Vagina (tissue), 2 donors: ENCODE measurements at regions not wholly inside any gene's neighbourhood (a gene's known extent, or its start where the extent isn't known, plus 50 kb on each side); places are given as distances from the start of the nearest gene placed in this dataset.

Source experiments
- CTCF ChIP-seq, 3 experiments: fragments of 450-650 bp in 2 of 3; fragments of 200-600 bp in 1 of 3; sonication (generic) in 1 of 3; IDR thresholded peaks; one replicate each; pipeline ENCODE4 v1.5.1; 2017 to 2019; ENCODE audit warnings: antibody characterized with exemption in 3 of 3, mild to moderate bottlenecking in 2 of 3, moderate library complexity in 2 of 3
- POLR2A ChIP-seq, 2 donors: fragments of 450-650 bp; IDR thresholded peaks; one replicate each; pipeline ENCODE4 v1.6.1; 2017; ENCODE audit warnings: antibody characterized with exemption in 2 of 2, mild to moderate bottlenecking in 2 of 2, moderate library complexity in 2 of 2
- POLR2AphosphoS5 ChIP-seq, 2 donors: sonication (generic); formaldehyde crosslinking; IDR thresholded peaks; one replicate each; pipeline ENCODE4 v1.9.0; 2017; ENCODE audit warnings: antibody characterized with exemption in 2 of 2, mild to moderate bottlenecking in 2 of 2, low read depth in 1 of 2; ENCODE audit not compliant: insufficient read depth in 1 of 2

- TF ChIP-seq CTCF (IDR thresholded peaks at IDR 0.05) (no peak), POLR2A (IDR thresholded peaks at IDR 0.05) (no peak), POLR2AphosphoS5 (IDR thresholded peaks at IDR 0.05; ENCODE audit: insufficient read depth in 1 of 2, low read depth in 1 of 2) (no peak)
These were observed 2178.3 kb upstream of the PIK3C3 start for GRCh38 chr18:39776766-39777165.
